Superior temporal gyrus (tissue), 1 donor: ENCODE measurements at regions not wholly inside any gene's neighbourhood (a gene's known extent, or its start where the extent isn't known, plus 50 kb on each side); places are given as distances from the start of the nearest gene placed in this dataset.

Experiments used
- DNase-seq: peaks from one replicate; pipeline ENCODE4 v3.0.0-alpha.2; 2016; ENCODE audit errors: extremely low spot score

- no peak for DNase-seq
These were observed 418.2 kb downstream of the IRS2 start for GRCh38 chr13:109368230-109368629.

GRCh38 chr13:109366525-109366924 lies 419.9 kb downstream of the IRS2 start:
- DNase-seq: no peak

- no peak for DNase-seq
These were observed 423.0 kb downstream of the IRS2 start for GRCh38 chr13:109363431-109363830.

- no peak for DNase-seq
These were observed 423.8 kb downstream of the IRS2 start for GRCh38 chr13:109362616-109363015.

GRCh38 chr13:109361562-109362289 lies 424.7 kb downstream of the IRS2 start:
- no peak for DNase-seq

GRCh38 chr13:109357751-109358471 lies 428.5 kb downstream of the IRS2 start:
- no peak for DNase-seq

- DNase-seq: no peak
These were observed 430.4 kb downstream of the IRS2 start for GRCh38 chr13:109355875-109356434.

- DNase-seq: no peak
These were observed 431.2 kb downstream of the IRS2 start for GRCh38 chr13:109355166-109355565.

GRCh38 chr13:109351236-109351635 lies 435.1 kb downstream of the IRS2 start:
- no peak for DNase-seq

GRCh38 chr13:109348519-109349258 lies 437.7 kb downstream of the IRS2 start:
- no peak for DNase-seq

GRCh38 chr13:109346060-109346459 lies 440.3 kb downstream of the IRS2 start:
- DNase-seq: no peak

GRCh38 chr13:109345433-109345941 lies 440.9 kb downstream of the IRS2 start:
- DNase-seq: no peak

GRCh38 chr13:109344552-109345157 lies 441.7 kb downstream of the IRS2 start:
- DNase-seq: no peak

GRCh38 chr13:109336730-109337129 lies 449.7 kb downstream of the IRS2 start:
- DNase-seq: no peak

GRCh38 chr13:109333893-109334651 lies 452.3 kb downstream of the IRS2 start:
- DNase-seq: no peak

GRCh38 chr13:109332506-109333499 lies 453.6 kb downstream of the IRS2 start:
- no peak for DNase-seq

- no peak for DNase-seq
These were observed 454.5 kb downstream of the IRS2 start for GRCh38 chr13:109331898-109332297.

GRCh38 chr13:109331011-109331433 lies 455.4 kb downstream of the IRS2 start:
- DNase-seq: no peak

GRCh38 chr13:109330123-109330522 lies 456.3 kb downstream of the IRS2 start:
- DNase-seq: no peak

GRCh38 chr13:109329175-109329574 lies 457.2 kb downstream of the IRS2 start:
- no peak for DNase-seq
